ENCODE measurements at regions not wholly inside any gene's neighbourhood (a gene's known extent, or its start where the extent isn't known, plus 50 kb on each side); places are given as distances from the start of the nearest gene placed in this dataset.

- no peak overlapping the region for H3K4me3 ChIP-seq (ENCODE audit: low read depth, low read length)
- TF ChIP-seq MAX (IDR thresholded peaks at IDR 0.05; ENCODE audit: low read depth, low read length) (no peak), MYC (IDR thresholded peaks at IDR 0.05; ENCODE audit: low read depth, low read length) (no peak), POLR2A (IDR thresholded peaks at IDR 0.05; ENCODE audit: extremely low read depth, insufficient read length) (no peak), CTCF (IDR thresholded peaks at IDR 0.05; ENCODE audit: low read depth, low read length) (no peak)
- no peak for DNase-seq (ENCODE audit: low read depth)
Observed at GRCh38 chr7:106177738-106178592, 65.9 kb upstream of the SYPL1 start.

DNA sequence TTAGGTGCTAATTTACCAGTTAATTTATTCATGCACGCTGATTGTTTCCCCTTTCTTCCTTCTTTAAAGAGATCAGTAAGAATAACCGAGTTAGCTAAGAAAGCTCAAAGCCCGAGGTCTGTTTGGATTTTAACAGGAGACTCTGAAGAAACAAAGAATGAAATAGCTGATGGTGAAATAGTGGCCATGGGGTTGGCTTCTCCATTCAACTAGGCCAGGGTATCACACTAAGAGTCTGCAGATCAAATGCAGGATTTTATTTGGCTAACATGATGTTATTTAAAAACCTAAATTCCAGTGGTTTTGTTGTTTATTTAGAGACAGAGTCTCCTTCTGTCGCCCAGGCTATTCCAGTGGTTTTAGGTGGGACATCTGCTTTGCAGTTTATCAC is 65.2 kb upstream of the SYPL1 start:
- TF ChIP-seq CTCF (IDR thresholded peaks at IDR 0.05; ENCODE audit: low read depth, low read length) (no peak), MAX (IDR thresholded peaks at IDR 0.05; ENCODE audit: low read depth, low read length) (no peak), MYC (IDR thresholded peaks at IDR 0.05; ENCODE audit: low read depth, low read length) (no peak), POLR2A (IDR thresholded peaks at IDR 0.05; ENCODE audit: extremely low read depth, insufficient read length) (no peak)
- no peak overlapping the region for H3K4me3 ChIP-seq (ENCODE audit: low read depth, low read length)
- no peak for DNase-seq (ENCODE audit: low read depth)

DNA sequence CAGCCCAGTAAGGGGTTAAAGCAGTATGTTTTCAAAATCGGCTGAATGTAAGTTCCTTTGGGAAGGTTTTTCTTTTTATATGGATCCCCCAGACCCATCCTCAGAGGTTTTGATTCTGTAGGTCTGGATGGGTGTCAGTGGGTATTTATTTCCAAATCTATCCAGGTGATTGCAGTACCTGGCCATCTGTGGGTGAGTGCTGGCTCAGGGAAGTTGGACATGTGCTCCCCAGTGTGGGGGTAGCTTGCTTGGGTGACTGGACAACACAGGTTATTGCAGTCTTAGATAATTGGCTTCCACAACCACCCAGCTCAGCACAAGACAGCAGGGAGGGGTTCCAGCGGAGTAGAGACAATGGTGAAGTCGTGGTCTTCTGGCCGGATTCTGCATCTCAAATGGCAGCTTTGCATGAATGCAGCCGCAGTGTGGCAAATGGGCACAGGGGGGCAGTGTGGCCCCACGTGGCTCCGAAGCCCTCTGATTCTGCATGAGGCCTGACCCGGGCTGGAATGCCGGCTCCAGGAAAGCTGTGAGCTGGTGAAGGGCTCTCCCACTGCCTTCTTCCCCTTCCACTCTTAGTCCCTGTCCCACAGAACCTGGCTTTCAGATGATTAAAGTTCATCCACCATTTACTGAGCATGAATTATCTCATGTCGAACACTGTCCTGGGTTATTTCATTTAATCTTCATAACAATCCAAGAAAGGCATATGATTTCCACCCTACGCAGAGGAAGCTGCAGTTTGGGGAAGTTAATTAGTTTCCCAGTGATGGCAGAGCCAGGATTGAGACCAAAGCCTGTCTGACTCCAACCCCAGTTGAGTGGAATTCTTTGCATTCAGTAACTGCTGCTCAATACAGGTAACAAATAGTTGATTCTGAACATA is 64.5 kb upstream of the SYPL1 start:
- H3K4me3 ChIP-seq (ENCODE audit: low read depth, low read length), result no peak overlapping the region
- peak; percentile 78 for DNase-seq (ENCODE audit: low read depth)
- TF ChIP-seq CTCF (IDR thresholded peaks at IDR 0.05; ENCODE audit: low read depth, low read length) (peak; percentile 97), MYC (IDR thresholded peaks at IDR 0.05; ENCODE audit: low read depth, low read length) (peak; percentile 80), MAX (IDR thresholded peaks at IDR 0.05; ENCODE audit: low read depth, low read length) (peak; percentile 95), POLR2A (IDR thresholded peaks at IDR 0.05; ENCODE audit: extremely low read depth, insufficient read length) (no peak)

- no peak for TF ChIP-seq POLR2A (IDR thresholded peaks at IDR 0.05; ENCODE audit: extremely low read depth, insufficient read length)
- TF ChIP-seq MYC (IDR thresholded peaks at IDR 0.05; ENCODE audit: low read depth, low read length), result no peak
- no peak for TF ChIP-seq MAX (IDR thresholded peaks at IDR 0.05; ENCODE audit: low read depth, low read length)
- no peak for TF ChIP-seq CTCF (IDR thresholded peaks at IDR 0.05; ENCODE audit: low read depth, low read length)
- DNase-seq (ENCODE audit: low read depth), result no peak
- H3K4me3 ChIP-seq (ENCODE audit: low read depth, low read length), result no peak overlapping the region
Observed at GRCh38 chr7:106175507-106175906, 63.4 kb upstream of the SYPL1 start.

DNA sequence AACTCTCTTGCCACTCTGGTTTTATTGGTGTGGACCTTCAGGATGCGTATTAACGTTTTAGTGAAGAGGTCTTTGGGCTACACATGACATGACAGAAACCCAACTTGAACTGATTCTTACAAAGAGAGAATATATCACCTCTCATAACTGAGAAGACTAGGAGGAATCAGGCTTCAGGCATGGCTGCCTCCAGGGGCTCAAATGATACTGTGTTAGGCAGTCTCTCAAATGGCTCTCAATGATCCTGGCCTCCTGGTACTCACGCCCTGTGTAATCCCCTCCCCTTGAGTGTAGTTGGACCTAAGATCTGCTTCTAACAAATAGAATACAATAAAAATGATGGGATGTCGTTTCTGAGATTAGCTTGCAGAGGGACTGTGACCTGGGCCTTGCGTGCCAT is 58.5 kb upstream of the SYPL1 start:
- DNase-seq (ENCODE audit: low read depth), result no peak
- no peak overlapping the region for H3K4me3 ChIP-seq (ENCODE audit: low read depth, low read length)
- TF ChIP-seq MAX (IDR thresholded peaks at IDR 0.05; ENCODE audit: low read depth, low read length), result no peak
- TF ChIP-seq POLR2A (IDR thresholded peaks at IDR 0.05; ENCODE audit: extremely low read depth, insufficient read length), result no peak
- TF ChIP-seq MYC (IDR thresholded peaks at IDR 0.05; ENCODE audit: low read depth, low read length), result no peak
- TF ChIP-seq CTCF (IDR thresholded peaks at IDR 0.05; ENCODE audit: low read depth, low read length), result no peak
